GM18507 (cell line): ENCODE measurements at regions not wholly inside any gene's neighbourhood (a gene's known extent, or its start where the extent isn't known, plus 50 kb on each side); places are given as distances from the start of the nearest gene placed in this dataset.
"Not testable (repeated sequence)": the region's sequence is repeated elsewhere in the genome, so short reads cannot be mapped to it uniquely, and the experiment has no call there.

ENCODE experiments used
- DNase-seq: peaks from one replicate; pipeline ENCODE4 v3.0.0; 2011; ENCODE audit warnings: low read depth; ENCODE audit not compliant: insufficient read length; ENCODE audit errors: extremely low spot score
- FAIRE-seq: peaks from 2 replicates; lab custom pipeline; 2011; peaks lifted over from hg19 to GRCh38; lab: Jason Lieb, UNC

- DNase-seq: no peak
- no peak for FAIRE-seq
These were observed 95.6 kb downstream of the DLEU7 start for GRCh38 chr13:50747737-50748350.

DNA sequence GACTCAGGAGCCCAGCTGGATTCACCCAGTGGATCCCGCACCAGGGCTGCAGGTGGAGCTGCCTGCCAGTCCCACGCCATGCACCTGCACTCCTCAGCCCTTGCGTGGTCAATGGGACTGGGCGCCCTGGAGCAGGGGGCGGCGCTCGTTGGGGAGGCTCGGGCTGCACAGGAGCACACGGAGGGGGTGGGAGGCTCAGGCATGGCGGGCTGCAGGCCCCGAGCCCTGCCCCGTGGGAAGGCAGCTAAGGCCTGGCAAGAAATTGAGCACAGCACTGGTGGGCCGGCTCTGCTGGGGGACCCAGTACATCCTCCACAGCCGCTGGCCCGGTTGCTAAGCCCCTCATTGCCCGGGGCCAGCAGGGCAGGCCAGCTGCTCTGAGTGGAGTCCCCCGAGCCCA, 90.3 kb downstream of the DLEU7 start:
- FAIRE-seq: not testable (repeated sequence)

DNA sequence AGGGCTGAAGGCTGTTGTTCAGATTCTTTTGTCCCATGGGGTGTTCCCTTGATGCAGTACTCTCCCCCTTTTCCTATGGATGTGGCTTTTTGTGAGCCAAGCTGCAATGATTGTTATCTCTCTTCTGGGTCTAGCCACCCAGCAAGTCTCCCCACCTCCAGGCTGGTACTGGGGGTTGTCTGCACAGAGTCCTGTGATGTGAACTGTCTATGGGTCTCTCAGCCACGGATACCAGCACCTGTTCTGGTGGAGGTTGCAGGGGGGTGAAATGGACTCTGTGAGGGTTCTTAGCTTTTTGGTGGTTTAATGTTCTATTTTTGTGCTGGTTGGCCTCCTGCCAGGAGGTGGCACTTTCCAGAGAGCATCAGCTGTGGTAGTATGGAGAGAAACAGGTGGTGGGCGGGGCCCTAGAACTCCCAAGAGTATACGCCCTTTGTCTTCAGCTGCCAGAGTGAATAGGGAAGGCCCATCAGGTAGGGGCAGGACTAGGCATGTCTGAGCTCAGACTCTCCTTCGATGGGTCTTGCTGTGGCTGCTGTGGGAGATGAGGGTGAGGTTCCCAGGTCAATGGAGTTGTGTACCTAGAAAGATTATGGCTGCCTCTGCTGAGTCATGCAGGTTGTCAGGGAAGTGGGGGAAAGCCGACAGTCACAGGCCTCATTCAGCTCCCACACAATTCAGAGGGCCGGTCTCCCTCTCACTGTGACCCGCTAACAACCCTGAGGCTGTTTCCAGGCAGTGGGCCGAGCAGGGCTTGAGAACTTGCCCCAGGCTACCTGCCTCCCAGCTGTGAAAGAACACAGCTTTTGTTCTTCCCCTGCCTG, 87.4 kb downstream of the DLEU7 start:
- not testable (repeated sequence) for FAIRE-seq, DNase-seq

More for the DNA sequence above, 90.3 kb downstream of the DLEU7 start:
- DNase-seq: not testable (repeated sequence)

DNA sequence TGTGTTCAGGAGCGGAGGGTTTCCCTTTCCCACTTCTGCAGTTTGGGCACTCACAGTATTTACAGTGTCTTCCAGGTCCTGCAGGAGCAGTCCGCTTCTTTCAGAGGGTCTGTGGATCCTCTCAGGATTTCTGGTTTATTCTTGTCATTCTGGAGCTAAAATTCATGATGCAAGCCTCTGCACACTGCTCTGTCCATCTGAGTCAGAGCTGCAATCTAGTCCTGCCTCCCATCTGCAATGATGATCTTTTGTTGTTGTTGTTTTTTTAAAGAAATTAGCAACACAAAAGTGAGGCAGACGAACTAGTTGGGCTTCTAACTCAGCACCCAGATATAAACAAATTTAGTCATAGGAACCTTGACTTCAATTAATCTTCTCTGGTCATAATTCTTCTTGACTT, 86.5 kb downstream of the DLEU7 start:
- FAIRE-seq (no peak), DNase-seq (no peak)

- FAIRE-seq (no peak), DNase-seq (no peak)
These were observed 84.7 kb downstream of the DLEU7 start for GRCh38 chr13:50758796-50759195.

- FAIRE-seq: no peak
These were observed 82.7 kb downstream of the DLEU7 start for GRCh38 chr13:50760751-50761150.

DNA sequence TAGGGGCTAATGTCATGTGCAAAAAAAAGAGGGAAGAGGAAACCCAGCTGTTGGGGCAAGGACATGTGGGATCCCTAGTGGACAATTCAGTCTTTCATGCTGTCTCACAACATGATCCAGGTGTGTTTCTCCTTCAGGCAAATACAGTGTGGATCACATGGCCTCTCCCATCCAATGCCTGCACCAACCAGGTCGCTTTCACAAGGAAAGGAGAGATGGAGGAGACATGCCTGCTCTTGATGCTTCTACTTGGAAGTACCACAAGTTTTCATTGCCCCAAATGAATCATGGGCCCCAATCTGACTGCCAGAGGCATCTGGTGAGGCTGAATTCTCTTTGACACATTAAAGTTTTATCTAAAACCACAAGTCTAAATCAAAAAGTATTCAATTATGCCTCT, 82.1 kb downstream of the DLEU7 start:
- no peak for DNase-seq
- FAIRE-seq: no peak

More at GRCh38 chr13:50760751-50761150, 82.7 kb downstream of the DLEU7 start:
- DNase-seq: no peak

DNA sequence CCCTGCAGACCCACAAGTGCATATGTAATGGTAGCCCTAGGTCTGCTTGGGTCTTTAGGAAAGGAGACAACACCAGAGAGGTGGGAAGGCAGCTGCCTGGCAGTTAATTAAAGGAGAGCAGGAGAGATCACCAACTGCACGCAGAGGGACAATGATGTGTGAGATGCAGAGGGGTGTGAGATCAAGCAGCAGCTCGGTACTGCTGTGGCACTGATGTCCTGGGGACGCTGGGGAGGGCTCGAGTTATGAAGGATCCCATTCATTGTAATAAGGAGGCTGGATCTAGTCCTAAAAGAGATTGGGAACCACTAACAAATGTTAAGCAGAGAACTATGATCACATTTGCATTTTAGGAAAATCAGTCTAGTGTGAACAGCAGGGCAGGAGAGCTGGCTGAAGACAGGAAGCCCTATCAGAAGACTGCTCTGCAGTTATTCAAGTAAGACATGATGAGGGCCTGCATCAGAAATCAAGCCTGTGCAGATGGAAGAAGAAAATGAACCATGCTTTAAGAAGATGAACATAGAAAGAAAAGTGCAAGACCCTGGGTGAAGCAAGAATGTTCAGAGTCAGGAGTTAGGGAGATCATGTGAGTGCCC, 80.4 kb downstream of the DLEU7 start:
- DNase-seq: no peak
- FAIRE-seq: no peak

GRCh38 chr13:50766013-50766412, 77.5 kb downstream of the DLEU7 start:
- no peak for FAIRE-seq
- no peak for DNase-seq

DNA sequence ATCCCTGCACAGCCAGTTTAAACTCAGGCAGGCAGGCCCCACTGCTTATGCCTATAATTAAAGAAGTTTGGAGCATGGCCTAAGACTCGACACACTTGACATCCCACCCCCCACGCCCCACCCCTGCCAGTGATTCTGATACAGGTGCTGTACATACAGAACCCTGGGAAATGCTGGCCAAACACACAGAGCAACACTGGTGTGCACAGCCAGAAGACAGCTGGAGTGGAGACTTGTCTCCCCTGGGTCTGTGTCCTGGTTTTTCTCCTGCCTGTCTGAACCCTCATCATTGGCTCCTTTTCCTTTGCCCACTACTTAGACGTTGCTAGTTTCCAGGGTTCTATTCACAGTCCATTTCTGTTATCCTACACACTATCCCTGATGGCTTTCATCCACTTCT, 76.8 kb downstream of the DLEU7 start:
- no peak for FAIRE-seq

GRCh38 chr13:50772881-50773280, 70.6 kb downstream of the DLEU7 start:
- not testable (repeated sequence) for FAIRE-seq, DNase-seq

More for the DNA sequence above, 76.8 kb downstream of the DLEU7 start:
- DNase-seq: no peak
